Ectodermal cell (in vitro differentiated cells): ENCODE measurements at regions not wholly inside any gene's neighbourhood (a gene's known extent, or its start where the extent isn't known, plus 50 kb on each side); places are given as distances from the start of the nearest gene placed in this dataset.
"Not testable (repeated sequence)": the region's sequence is repeated elsewhere in the genome, so short reads cannot be mapped to it uniquely, and the experiment has no call there.

Experiments
- H3K27ac ChIP-seq: 2 replicates; pipeline ENCODE4 v1.7.0; 2013; ENCODE audit warnings: mild to moderate bottlenecking, low read depth, low read length; ENCODE audit not compliant: insufficient read depth, poor library complexity, severe bottlenecking
- H3K27me3 ChIP-seq: 2 replicates; pipeline ENCODE4 v1.7.0; 2013; ENCODE audit warnings: mild to moderate bottlenecking, low read length; ENCODE audit not compliant: insufficient read depth, control insufficient read depth, poor library complexity, severe bottlenecking
- H3K36me3 ChIP-seq: one replicate; pipeline ENCODE4 v1.7.0; 2013; ENCODE audit warnings: low read length; ENCODE audit not compliant: control insufficient read depth, insufficient read depth
- H3K4me1 ChIP-seq: one replicate; pipeline ENCODE4 v1.7.0; 2013; ENCODE audit warnings: low read length; ENCODE audit not compliant: control insufficient read depth, insufficient read depth
- H3K4me3 ChIP-seq: 2 replicates; pipeline ENCODE4 v1.7.0; 2013; ENCODE audit warnings: low read depth, low read length, control low read depth; ENCODE audit not compliant: insufficient read depth
- H3K9me3 ChIP-seq: 2 replicates; pipeline ENCODE4 v1.7.0; 2013; ENCODE audit warnings: mild to moderate bottlenecking, low read length, moderate library complexity; ENCODE audit not compliant: control insufficient read depth
- WGBS, 2 experiments: methylation state at CpG; one replicate each; pipeline ENCODE4 v1.1.7; 2013; ENCODE audit warnings: missing lambda C conversion rate in 2 of 2; 5-methylcytosine and 5-hydroxymethylcytosine counted together

GRCh38 chr15:87739081-87739480, 517.5 kb downstream of the NTRK3 start:
- no peaks in the 10 kb centered on the region for H3K27me3 ChIP-seq
- H3K4me1 ChIP-seq: peaks cover under 1% of the 10 kb centered on the region
- WGBS, 2 experiments: 92 to 97% methylated on average over 4 of the region's 4 CpGs

GRCh38 chr15:87737460-87737859, 519.1 kb downstream of the NTRK3 start:
- not testable (repeated sequence) for H3K27me3 ChIP-seq, H3K4me1 ChIP-seq, H3K9me3 ChIP-seq, H3K27ac ChIP-seq, H3K4me3 ChIP-seq, H3K36me3 ChIP-seq
- 91 to 97% methylated on average over 4 of the region's 4 CpGs for WGBS, 2 experiments

More at GRCh38 chr15:87739081-87739480, 517.5 kb downstream of the NTRK3 start:
- Histone ChIP-seq H3K36me3 (no peaks in the 10 kb centered on the region), H3K4me3 (no peak overlapping the region), H3K9me3 (no peaks in the 10 kb centered on the region), H3K27ac (no peak overlapping the region)

- Histone ChIP-seq H3K27me3 (no peaks in the 10 kb centered on the region), H3K4me1 (peaks cover 6% of the 10 kb centered on the region), H3K4me3 (no peak overlapping the region), H3K9me3 (no peaks in the 10 kb centered on the region), H3K36me3 (no peaks in the 10 kb centered on the region), H3K27ac (no peak overlapping the region)
- WGBS, 2 experiments: 96 to 98% methylated on average over 4 of the region's 4 CpGs
These were observed 519.6 kb downstream of the NTRK3 start for GRCh38 chr15:87736891-87737389.

- Histone ChIP-seq H3K27ac (no peak overlapping the region), H3K27me3 (no peaks in the 10 kb centered on the region), H3K36me3 (no peaks in the 10 kb centered on the region), H3K4me1 (peaks cover 6% of the 10 kb centered on the region), H3K9me3 (no peaks in the 10 kb centered on the region), H3K4me3 (no peak overlapping the region)
- 93 to 94% methylated on average over 3 of the region's 3 CpGs for WGBS, 2 experiments
These were observed 520.1 kb downstream of the NTRK3 start for GRCh38 chr15:87736401-87736800.

- Histone ChIP-seq H3K4me3 (no peak overlapping the region), H3K4me1 (peaks cover 6% of the 10 kb centered on the region), H3K27ac (no peak overlapping the region), H3K9me3 (no peaks in the 10 kb centered on the region), H3K36me3 (no peaks in the 10 kb centered on the region), H3K27me3 (no peaks in the 10 kb centered on the region)
- 93 to 95% methylated on average over 8 of the region's 8 CpGs for WGBS, 2 experiments
These were observed 521.0 kb downstream of the NTRK3 start for GRCh38 chr15:87735522-87735921.

- Histone ChIP-seq H3K9me3 (no peaks in the 10 kb centered on the region), H3K27ac (no peak overlapping the region), H3K27me3 (no peaks in the 10 kb centered on the region), H3K4me3 (no peak overlapping the region), H3K4me1 (peaks cover 6% of the 10 kb centered on the region), H3K36me3 (no peaks in the 10 kb centered on the region)
- WGBS, 2 experiments: 92 to 95% methylated on average over 9 to 11 of the region's 11 CpGs
These were observed 521.8 kb downstream of the NTRK3 start for GRCh38 chr15:87734571-87735373.

GRCh38 chr15:87733977-87734376, 522.6 kb downstream of the NTRK3 start:
- Histone ChIP-seq H3K4me1 (peaks cover 6% of the 10 kb centered on the region), H3K36me3 (no peaks in the 10 kb centered on the region), H3K4me3 (no peak overlapping the region), H3K27me3 (no peaks in the 10 kb centered on the region), H3K27ac (no peak overlapping the region), H3K9me3 (no peaks in the 10 kb centered on the region)
- 94 to 97% methylated on average over 5 of the region's 5 CpGs for WGBS, 2 experiments

- H3K4me3 ChIP-seq: no peak overlapping the region
- H3K27ac ChIP-seq: no peak overlapping the region
- peaks cover 6% of the 10 kb centered on the region for H3K4me1 ChIP-seq
- WGBS, 2 experiments: 62 to 70% methylated on average over 4 of the region's 4 CpGs
- no peaks in the 10 kb centered on the region for H3K27me3 ChIP-seq
- no peaks in the 10 kb centered on the region for H3K36me3 ChIP-seq
- no peaks in the 10 kb centered on the region for H3K9me3 ChIP-seq
These were observed 523.0 kb downstream of the NTRK3 start for GRCh38 chr15:87733541-87733941.

GRCh38 chr15:87732976-87733375, 523.6 kb downstream of the NTRK3 start:
- Histone ChIP-seq H3K27ac (no peak overlapping the region), H3K4me1 (peaks cover 6% of the 10 kb centered on the region), H3K27me3 (no peaks in the 10 kb centered on the region), H3K36me3 (no peaks in the 10 kb centered on the region), H3K4me3 (no peak overlapping the region), H3K9me3 (no peaks in the 10 kb centered on the region)
- WGBS, 2 experiments: 84 to 86% methylated on average over 4 of the region's 4 CpGs

- H3K27me3 ChIP-seq: no peaks in the 10 kb centered on the region
- no peak overlapping the region for H3K27ac ChIP-seq
These were observed 524.9 kb downstream of the NTRK3 start for GRCh38 chr15:87731630-87732029.

More at GRCh38 chr15:87731630-87732029, 524.9 kb downstream of the NTRK3 start:
- Histone ChIP-seq H3K4me3 (no peak overlapping the region), H3K36me3 (no peaks in the 10 kb centered on the region), H3K4me1 (peaks cover 10% of the 10 kb centered on the region), H3K9me3 (no peaks in the 10 kb centered on the region)
- 90 to 93% methylated on average over 3 of the region's 3 CpGs for WGBS, 2 experiments
